GM06990 (cell line): ENCODE measurements at regions not wholly inside any gene's neighbourhood (a gene's known extent, or its start where the extent isn't known, plus 50 kb on each side); places are given as distances from the start of the nearest gene placed in this dataset.

Experiments
- DNase-seq: peaks from one replicate; pipeline ENCODE4 v3.0.0-alpha.2; 2011; ENCODE audit not compliant: insufficient read length; ENCODE audit errors: extremely low read depth
- H3K27me3 ChIP-seq: replicated peaks from 2 replicates; pipeline ENCODE4 v1.6.0; 2011; ENCODE audit warnings: low read length; ENCODE audit not compliant: control insufficient read depth, insufficient read depth
- H3K36me3 ChIP-seq: 2 replicates; pipeline ENCODE4 v1.5.1; 2011; ENCODE audit warnings: low read length; ENCODE audit not compliant: control insufficient read depth, insufficient read depth
- H3K4me3 ChIP-seq: replicated peaks from 2 replicates; pipeline ENCODE4 v1.5.1; 2011; ENCODE audit warnings: low read depth, mild to moderate bottlenecking, control low read depth, low read length
- CTCF ChIP-seq: IDR thresholded peaks from 2 replicates; pipeline ENCODE4 v1.5.1; 2011; ENCODE audit warnings: low read length, control low read depth, mild to moderate bottlenecking, inconsistent platforms; ENCODE audit not compliant: insufficient read depth, poor library complexity, severe bottlenecking

GRCh38 chr11:100575860-100576717, 111.0 kb upstream of the ARHGAP42 start:
- H3K4me3 ChIP-seq = no peak overlapping the region
- peak; percentile 62 for TF ChIP-seq CTCF
- H3K27me3 ChIP-seq = no peaks in the 10 kb centered on the region; the same call in 1 of the 2 replicates
- DNase-seq = peak; percentile 7
- H3K36me3 ChIP-seq = no peaks in the 10 kb centered on the region

- Histone ChIP-seq H3K36me3 (no peaks in the 10 kb centered on the region), H3K4me3 (no peak overlapping the region), H3K27me3 (no peaks in the 10 kb centered on the region; the same call in 1 of the 2 replicates)
- DNase-seq = no peak
- no peak for TF ChIP-seq CTCF
These were observed 110.4 kb upstream of the ARHGAP42 start for GRCh38 chr11:100576718-100577021.

GRCh38 chr11:100578831-100579311, 108.2 kb upstream of the ARHGAP42 start:
- DNase-seq = no peak
- no peak overlapping the region for H3K4me3 ChIP-seq
- no peak for TF ChIP-seq CTCF
- no peaks in the 10 kb centered on the region for H3K36me3 ChIP-seq
- no peaks in the 10 kb centered on the region; the same call in 1 of the 2 replicates for H3K27me3 ChIP-seq

- TF ChIP-seq CTCF = no peak
- Histone ChIP-seq H3K27me3 (no peaks in the 10 kb centered on the region; the same call in 1 of the 2 replicates), H3K36me3 (no peaks in the 10 kb centered on the region), H3K4me3 (no peak overlapping the region)
- DNase-seq = no peak
These were observed 105.8 kb upstream of the ARHGAP42 start for GRCh38 chr11:100581318-100581717.

- Histone ChIP-seq H3K4me3 (no peak overlapping the region), H3K27me3 (no peaks in the 10 kb centered on the region; the same call in 1 of the 2 replicates), H3K36me3 (no peaks in the 10 kb centered on the region)
- no peak for TF ChIP-seq CTCF
- DNase-seq = no peak
These were observed 102.7 kb upstream of the ARHGAP42 start for GRCh38 chr11:100584201-100584985.
